ENCODE measurements at regions not wholly inside any gene's neighbourhood (a gene's known extent, or its start where the extent isn't known, plus 50 kb on each side); places are given as distances from the start of the nearest gene placed in this dataset.

GRCh38 chr10:33085313-33085833, 127.3 kb upstream of the ITGB1 start:
- intact Hi-C loops (cut with micrococcal nuclease): no loop called here
- ChIA-PET POLR2A (interaction anchor here (0.7 kb wide), 1 partner anchor 113 kb away, joined by 4 read pairs; no protein-coding TSS in a partner anchor), CTCF (no interaction called here)
- no peak for TF ChIP-seq CTCF (IDR thresholded peaks at IDR 0.05)
- no peak for TF ChIP-seq EZH2 (IDR thresholded peaks at IDR 0.05; ENCODE audit: borderline replicate concordance, insufficient read depth, low read depth, low read length, poor library complexity, severe bottlenecking)
- no peaks in the 10 kb centered on the region for H3K27me3 ChIP-seq (replicated peaks in 1 of 4; ENCODE audit: control extremely low read depth in 1 of 4, control insufficient read depth in 3 of 4, insufficient read depth in 4 of 4, low read length in 3 of 4)
- Mint-ChIP-seq H3K27ac (no peak overlapping the region), H3K4me1 (peaks cover 21% of the 10 kb centered on the region), H3K27me3 (no peaks in the 10 kb centered on the region), H3K4me3 (no peak overlapping the region), H3K9me3 (ENCODE audit: insufficient read depth) (peaks cover 6% of the 10 kb centered on the region)
- no peak overlapping the region for H3K27ac ChIP-seq (ENCODE audit: low read length in 2 of 2)
- H3K79me2 ChIP-seq (ENCODE audit: control insufficient read depth, insufficient read depth, low read length): no peaks in the 10 kb centered on the region
- no peaks in the 10 kb centered on the region for H4K20me1 ChIP-seq (ENCODE audit: control insufficient read depth, insufficient read depth, low read length, poor library complexity, severe bottlenecking)
- DNase-seq (no peak), ATAC-seq (ENCODE audit: low read depth) (no peak)
- no peak overlapping the region for H3K4me3 ChIP-seq (ENCODE audit: control extremely low read depth in 1 of 5, extremely low read depth in 1 of 5, insufficient read depth in 1 of 5, low read depth in 2 of 5, low read length in 4 of 5)
- H3K36me3 ChIP-seq (replicated peaks in 1 of 2; ENCODE audit: control extremely low read depth in 1 of 2, control insufficient read depth in 1 of 2, extremely low read depth in 1 of 2, insufficient read depth in 2 of 2, low read length in 1 of 2): no peaks in the 10 kb centered on the region
- H3K4me2 ChIP-seq (replicated peaks; ENCODE audit: low read depth, low read length, poor library complexity, severe bottlenecking): no peak overlapping the region
- H2AFZ ChIP-seq (ENCODE audit: insufficient read depth, low read depth, low read length, poor library complexity, severe bottlenecking): no peak overlapping the region
- peaks cover 6 to 7% of the 10 kb centered on the region in 2 donors for H3K4me1 ChIP-seq (ENCODE audit: control insufficient read depth in 2 of 2, insufficient read depth in 2 of 2, low read length in 2 of 2)
- H3K9me3 ChIP-seq (ENCODE audit: control extremely low read depth in 1 of 3, control insufficient read depth in 2 of 3, insufficient read depth in 1 of 3, low read length in 2 of 3): peaks cover 2 to 11% (median 7%) of the 10 kb centered on the region in 3 donors
- no peak overlapping the region for H3K9ac ChIP-seq (ENCODE audit: low read length)

- H3K4me1 Mint-ChIP-seq: peaks cover 21% of the 10 kb centered on the region
- ChIA-PET POLR2A (no interaction called here), CTCF (no interaction called here)
- H3K4me1 ChIP-seq (ENCODE audit: control insufficient read depth in 2 of 2, insufficient read depth in 2 of 2, low read length in 2 of 2): peaks cover 6 to 7% of the 10 kb centered on the region in 2 donors
- peaks cover 2 to 8% (median 5%) of the 10 kb centered on the region in 3 donors for H3K9me3 ChIP-seq (ENCODE audit: control extremely low read depth in 1 of 3, control insufficient read depth in 2 of 3, insufficient read depth in 1 of 3, low read length in 2 of 3)
- ATAC-seq (ENCODE audit: low read depth) (no peak), DNase-seq (no peak)
- no peak overlapping the region for H3K9ac ChIP-seq (ENCODE audit: low read length)
- intact Hi-C loops (cut with micrococcal nuclease): no loop called here
- no peaks in the 10 kb centered on the region for H3K79me2 ChIP-seq (ENCODE audit: control insufficient read depth, insufficient read depth, low read length)
- H3K27ac Mint-ChIP-seq: no peak overlapping the region
- no peak overlapping the region for H3K4me3 ChIP-seq (ENCODE audit: control extremely low read depth in 1 of 5, extremely low read depth in 1 of 5, insufficient read depth in 1 of 5, low read depth in 2 of 5, low read length in 4 of 5)
- H3K27ac ChIP-seq (ENCODE audit: low read length in 2 of 2): no peak overlapping the region
- no peak overlapping the region for H3K4me3 Mint-ChIP-seq
- no peak overlapping the region for H2AFZ ChIP-seq (ENCODE audit: insufficient read depth, low read depth, low read length, poor library complexity, severe bottlenecking)
- H3K9me3 Mint-ChIP-seq (ENCODE audit: insufficient read depth): peaks cover 6% of the 10 kb centered on the region
- H3K36me3 ChIP-seq (replicated peaks in 1 of 2; ENCODE audit: control extremely low read depth in 1 of 2, control insufficient read depth in 1 of 2, extremely low read depth in 1 of 2, insufficient read depth in 2 of 2, low read length in 1 of 2): no peaks in the 10 kb centered on the region
- WGBS (ENCODE audit: insufficient coverage): no CpG with 5 or more reads among the region's 1 CpG
- TF ChIP-seq EZH2 (IDR thresholded peaks at IDR 0.05; ENCODE audit: borderline replicate concordance, insufficient read depth, low read depth, low read length, poor library complexity, severe bottlenecking): no peak
- no peak for TF ChIP-seq CTCF (IDR thresholded peaks at IDR 0.05)
- no peaks in the 10 kb centered on the region for H3K27me3 Mint-ChIP-seq
- H3K27me3 ChIP-seq (replicated peaks in 1 of 4; ENCODE audit: control extremely low read depth in 1 of 4, control insufficient read depth in 3 of 4, insufficient read depth in 4 of 4, low read length in 3 of 4): no peaks in the 10 kb centered on the region
- no peak overlapping the region for H3K4me2 ChIP-seq (replicated peaks; ENCODE audit: low read depth, low read length, poor library complexity, severe bottlenecking)
- no peaks in the 10 kb centered on the region for H4K20me1 ChIP-seq (ENCODE audit: control insufficient read depth, insufficient read depth, low read length, poor library complexity, severe bottlenecking)
Measured at GRCh38 chr10:33084453-33084852, 126.4 kb upstream of the ITGB1 start.

Measured in B cell (primary cell).